NT2/D1 (cell line): ENCODE measurements at regions not wholly inside any gene's neighbourhood (a gene's known extent, or its start where the extent isn't known, plus 50 kb on each side); places are given as distances from the start of the nearest gene placed in this dataset.

Experiments used
- DNase-seq: peaks from one replicate; pipeline ENCODE4 v3.0.0-alpha.2; 2011; ENCODE audit warnings: low read depth, low spot score
- H3K27me3 ChIP-seq: 2 replicates; pipeline ENCODE4 v1.6.0; 2011; ENCODE audit warnings: mild to moderate bottlenecking; ENCODE audit not compliant: insufficient read length, insufficient read depth
- H3K36me3 ChIP-seq: 2 replicates; pipeline ENCODE4 v1.6.1; 2011; ENCODE audit warnings: mild to moderate bottlenecking, low read length, mixed read lengths; ENCODE audit not compliant: insufficient read depth, insufficient read length
- H3K4me1 ChIP-seq: 2 replicates; pipeline ENCODE4 v1.5.1; 2011; ENCODE audit not compliant: insufficient read depth, insufficient read length
- H3K4me3 ChIP-seq: 2 replicates; pipeline ENCODE4 v1.5.1; 2011; ENCODE audit warnings: low read depth; ENCODE audit not compliant: insufficient read length
- H3K9ac ChIP-seq: 2 replicates; pipeline ENCODE4 v1.6.0; 2011; ENCODE audit warnings: low read depth; ENCODE audit not compliant: insufficient read length
- H3K9me3 ChIP-seq: 2 replicates; pipeline ENCODE4 v1.5.1; 2011; ENCODE audit warnings: mild to moderate bottlenecking, low read length; ENCODE audit not compliant: insufficient read depth
- SUZ12 ChIP-seq: IDR thresholded peaks from 2 replicates; pipeline ENCODE4 v1.6.1; 2011; ENCODE audit not compliant: insufficient read length, insufficient read depth; ENCODE audit errors: extremely low read depth
- YY1 ChIP-seq: IDR thresholded peaks from 2 replicates; pipeline ENCODE4 v1.6.1; 2011; ENCODE audit not compliant: insufficient read length, insufficient read depth
- ZNF274 ChIP-seq: IDR thresholded peaks from 2 replicates; pipeline ENCODE4 v1.6.1; 2011; ENCODE audit warnings: mild to moderate bottlenecking, low read depth, low read length

DNA sequence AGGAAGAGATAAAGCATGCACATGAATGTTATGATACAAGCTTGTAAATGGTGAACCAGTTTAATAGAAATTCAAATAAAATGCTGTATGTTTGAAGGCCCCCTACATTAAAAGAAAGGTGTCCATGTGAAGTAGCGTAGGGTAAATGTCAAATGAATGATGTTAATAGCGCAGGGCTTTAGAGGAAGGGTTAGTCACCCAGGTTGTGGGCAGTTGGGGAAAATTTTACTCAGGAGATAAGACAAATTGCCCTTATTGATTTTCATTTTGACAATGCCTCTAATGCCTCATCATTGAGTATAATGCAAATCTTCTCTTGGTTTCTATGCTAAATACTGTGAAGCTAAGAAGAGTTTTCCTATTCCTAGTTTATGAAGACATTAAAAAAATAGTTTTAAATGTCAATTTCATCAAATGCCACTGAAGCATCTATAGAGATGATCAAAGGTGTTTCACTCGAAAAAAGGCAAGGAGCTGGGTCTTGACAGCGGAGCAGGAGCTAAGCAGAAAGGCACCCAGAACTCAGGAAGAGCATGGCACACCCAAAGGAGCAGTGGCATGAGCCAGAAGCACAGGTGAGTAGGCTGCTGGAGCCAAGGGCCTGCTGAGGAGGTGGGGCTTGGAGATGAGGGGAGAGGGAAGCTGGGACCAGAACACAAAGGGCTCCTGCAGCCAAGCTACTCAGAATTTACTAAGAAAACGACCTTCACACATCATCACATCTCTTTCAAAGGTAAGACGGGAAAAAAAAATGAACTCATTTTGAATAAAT is 129.3 kb upstream of the ACKR3 start:
- no peak for DNase-seq
- Histone ChIP-seq H3K9me3 (peaks cover 13% of the 10 kb centered on the region; the same call in 1 of the 2 replicates), H3K4me1 (no peaks in the 10 kb centered on the region), H3K36me3 (no peaks in the 10 kb centered on the region), H3K27me3 (no peaks in the 10 kb centered on the region), H3K4me3 (no peak overlapping the region), H3K9ac (no peak overlapping the region)
- no peak for TF ChIP-seq YY1
- no peak for TF ChIP-seq SUZ12
- TF ChIP-seq ZNF274 = no peak

DNA sequence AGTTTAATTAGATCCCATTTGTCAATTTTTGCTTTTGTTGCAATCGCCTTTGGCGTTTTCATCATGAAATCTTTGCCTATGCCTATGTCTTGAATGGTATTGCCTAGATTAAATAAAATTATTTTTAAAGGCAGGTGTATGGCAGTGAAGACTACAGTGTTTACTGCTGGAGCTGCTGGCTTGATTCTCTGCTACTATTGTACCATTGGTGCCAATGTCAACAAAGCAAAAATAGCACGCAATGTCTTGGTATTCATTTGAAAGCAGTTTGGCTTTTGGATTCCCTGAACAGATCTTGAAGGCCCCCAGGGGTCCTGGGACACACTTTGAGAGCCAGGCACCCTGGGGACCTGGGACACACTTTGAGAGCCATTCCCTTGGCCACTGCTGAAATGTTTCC is 125.4 kb upstream of the ACKR3 start:
- Histone ChIP-seq H3K4me3 (no peak overlapping the region), H3K36me3 (no peaks in the 10 kb centered on the region), H3K27me3 (no peaks in the 10 kb centered on the region), H3K9ac (no peak overlapping the region), H3K4me1 (peaks cover under 1% of the 10 kb centered on the region), H3K9me3 (peaks cover 13% of the 10 kb centered on the region; the same call in 1 of the 2 replicates)
- DNase-seq = no peak
- TF ChIP-seq ZNF274 (no peak), YY1 (no peak), SUZ12 (no peak)

DNA sequence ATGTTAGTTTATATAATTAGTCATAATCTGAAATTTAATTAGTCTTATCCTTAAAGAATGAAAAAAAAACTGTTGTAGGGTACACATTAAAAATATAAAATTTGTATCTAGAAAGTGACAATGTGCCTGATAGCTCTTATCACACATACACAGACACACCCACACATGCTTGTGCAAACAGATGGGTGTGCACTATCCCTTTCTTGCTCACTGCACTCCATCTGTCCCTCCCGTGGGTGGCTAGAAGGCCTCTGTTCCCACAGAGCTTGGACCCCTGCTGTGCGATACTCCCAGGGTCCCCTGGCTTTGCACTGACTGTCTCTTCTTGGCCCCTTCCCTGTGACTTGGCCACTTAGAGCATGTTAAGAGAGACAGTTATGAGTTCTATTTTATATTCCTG is 123.9 kb upstream of the ACKR3 start:
- H3K36me3 ChIP-seq = no peaks in the 10 kb centered on the region
- peaks cover 13% of the 10 kb centered on the region; the same call in 1 of the 2 replicates for H3K9me3 ChIP-seq
- H3K4me3 ChIP-seq = no peak overlapping the region
- no peak for DNase-seq
- peaks cover 4% of the 10 kb centered on the region for H3K4me1 ChIP-seq
- no peak overlapping the region for H3K9ac ChIP-seq
- H3K27me3 ChIP-seq = no peaks in the 10 kb centered on the region
- TF ChIP-seq YY1 (no peak), ZNF274 (no peak), SUZ12 (no peak)

DNA sequence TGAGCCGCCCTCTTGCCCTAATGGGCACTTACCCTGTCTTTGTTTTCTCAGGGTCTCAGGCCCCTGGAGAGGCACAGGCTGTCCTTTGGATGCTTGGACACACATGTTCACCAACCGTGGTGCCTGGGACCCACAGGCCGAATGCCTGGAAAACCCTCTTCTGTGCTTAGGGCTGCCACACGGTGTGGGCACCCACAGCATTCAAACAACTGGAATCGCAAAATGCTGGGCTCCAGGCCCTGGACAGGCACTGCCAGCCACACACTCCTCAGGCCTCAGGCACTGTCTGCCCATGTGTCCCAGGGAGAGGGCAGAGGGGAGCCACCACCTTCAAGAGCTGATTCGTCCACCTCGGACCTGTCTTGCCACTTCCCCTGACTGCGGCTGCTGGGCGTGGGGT is 123.1 kb upstream of the ACKR3 start:
- peaks cover 13% of the 10 kb centered on the region; the same call in 1 of the 2 replicates for H3K9me3 ChIP-seq
- TF ChIP-seq SUZ12 = no peak
- TF ChIP-seq ZNF274 = no peak
- TF ChIP-seq YY1 = no peak
- H3K4me3 ChIP-seq = no peak overlapping the region
- H3K9ac ChIP-seq = no peak overlapping the region
- H3K4me1 ChIP-seq = peaks cover 4% of the 10 kb centered on the region
- no peaks in the 10 kb centered on the region for H3K36me3 ChIP-seq
- DNase-seq = no peak
- H3K27me3 ChIP-seq = no peaks in the 10 kb centered on the region

DNA sequence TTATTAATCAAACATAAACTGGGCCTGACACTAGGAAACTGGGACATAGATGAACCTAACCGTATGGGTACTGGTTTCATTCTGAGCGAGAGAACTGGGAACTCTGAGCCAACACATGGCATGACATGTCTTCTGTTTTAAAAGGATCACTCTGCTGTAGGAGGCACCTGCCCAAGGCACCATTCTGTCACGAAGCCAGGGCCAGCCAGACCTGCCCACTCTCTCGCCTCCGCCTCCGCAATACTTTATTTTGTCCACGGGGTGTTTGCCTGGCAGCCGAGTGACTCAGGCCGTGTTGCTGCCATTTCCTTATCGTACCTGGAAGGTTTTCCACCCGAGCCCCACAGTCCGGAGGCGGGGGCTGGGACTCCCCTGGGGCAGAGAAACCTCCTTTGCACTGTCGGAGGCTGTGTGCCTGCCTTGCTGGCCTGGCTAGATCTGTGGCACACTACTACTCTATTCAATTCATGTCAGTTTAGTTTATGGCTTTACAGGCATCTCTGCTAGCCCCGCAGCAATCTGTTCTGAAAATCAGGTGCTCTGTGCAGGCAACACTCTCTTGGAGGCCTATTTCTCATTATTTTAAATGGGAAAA is 120.4 kb upstream of the ACKR3 start:
- Histone ChIP-seq H3K27me3 (no peaks in the 10 kb centered on the region), H3K4me3 (no peak overlapping the region), H3K9me3 (peaks cover 2% of the 10 kb centered on the region; the same call in 1 of the 2 replicates), H3K4me1 (peaks cover 4% of the 10 kb centered on the region), H3K36me3 (no peaks in the 10 kb centered on the region), H3K9ac (no peak overlapping the region)
- no peak for DNase-seq
- TF ChIP-seq YY1 = no peak
- no peak for TF ChIP-seq SUZ12
- TF ChIP-seq ZNF274 = no peak

DNA sequence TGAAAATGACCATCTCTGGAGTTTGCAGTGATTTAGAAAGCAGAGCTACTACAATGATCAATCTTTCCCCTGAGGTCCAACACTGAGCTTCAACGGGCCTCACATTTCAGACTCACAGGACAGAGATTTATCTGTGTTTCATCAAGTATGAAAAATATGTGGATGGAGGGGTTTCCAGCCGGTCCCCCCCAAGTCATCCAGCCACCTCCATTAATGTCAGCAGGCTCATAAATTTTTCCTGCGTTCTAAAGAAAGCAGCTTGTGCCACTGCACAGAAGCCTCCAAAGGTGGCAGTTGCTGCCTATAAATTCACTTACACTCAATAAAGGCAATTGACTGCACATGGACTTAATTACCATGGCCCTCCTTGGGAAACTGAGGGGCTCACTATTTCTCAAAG is 117.4 kb upstream of the ACKR3 start:
- DNase-seq = no peak
- no peaks in the 10 kb centered on the region for H3K27me3 ChIP-seq
- TF ChIP-seq YY1 (no peak), SUZ12 (no peak), ZNF274 (no peak)

DNA sequence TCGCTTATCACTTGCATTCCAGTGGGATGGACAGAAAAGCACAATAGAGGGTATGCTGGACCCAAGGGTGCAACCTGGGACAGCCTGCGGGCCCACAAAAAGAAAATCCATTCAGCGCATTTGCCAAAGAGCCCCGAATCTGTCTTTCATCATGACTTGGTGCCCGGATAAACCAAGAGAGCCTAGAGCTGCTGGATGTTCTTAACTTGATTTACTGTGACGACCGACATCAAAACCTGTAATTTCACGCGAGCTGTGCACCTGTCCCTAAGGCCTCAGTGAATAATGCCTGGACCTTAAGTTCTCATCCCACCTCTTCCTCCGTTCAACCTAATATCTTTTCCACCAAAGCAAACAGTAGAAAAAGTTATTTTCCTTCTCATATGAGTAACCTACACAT is 115.5 kb upstream of the ACKR3 start:
- H3K36me3 ChIP-seq = no peaks in the 10 kb centered on the region
- TF ChIP-seq ZNF274 = no peak
- TF ChIP-seq YY1 = no peak
- TF ChIP-seq SUZ12 = no peak
- H3K9ac ChIP-seq = no peak overlapping the region
- no peak overlapping the region for H3K4me3 ChIP-seq
- H3K9me3 ChIP-seq = peaks cover 9% of the 10 kb centered on the region; the same call in 1 of the 2 replicates
- H3K4me1 ChIP-seq = peaks cover 4% of the 10 kb centered on the region
- no peaks in the 10 kb centered on the region for H3K27me3 ChIP-seq
- no peak for DNase-seq

More for the DNA sequence above, 117.4 kb upstream of the ACKR3 start:
- Histone ChIP-seq H3K36me3 (no peaks in the 10 kb centered on the region), H3K9ac (no peak overlapping the region), H3K9me3 (0 out of 2 replicates have a peak, but pooled peaks cover 2% of the 10 kb centered on the region), H3K4me3 (no peak overlapping the region), H3K4me1 (peaks cover 4% of the 10 kb centered on the region)
